Endothelial cell of hepatic sinusoid (primary cell): ENCODE measurements at regions not wholly inside any gene's neighbourhood (a gene's known extent, or its start where the extent isn't known, plus 50 kb on each side); places are given as distances from the start of the nearest gene placed in this dataset.

Source experiments
- in situ Hi-C: cut with HindIII; loops from 2 replicates; pipeline ENCODE4 v1.10.0; 2017; ENCODE audit warnings: low sequenced_read_pairs

DNA sequence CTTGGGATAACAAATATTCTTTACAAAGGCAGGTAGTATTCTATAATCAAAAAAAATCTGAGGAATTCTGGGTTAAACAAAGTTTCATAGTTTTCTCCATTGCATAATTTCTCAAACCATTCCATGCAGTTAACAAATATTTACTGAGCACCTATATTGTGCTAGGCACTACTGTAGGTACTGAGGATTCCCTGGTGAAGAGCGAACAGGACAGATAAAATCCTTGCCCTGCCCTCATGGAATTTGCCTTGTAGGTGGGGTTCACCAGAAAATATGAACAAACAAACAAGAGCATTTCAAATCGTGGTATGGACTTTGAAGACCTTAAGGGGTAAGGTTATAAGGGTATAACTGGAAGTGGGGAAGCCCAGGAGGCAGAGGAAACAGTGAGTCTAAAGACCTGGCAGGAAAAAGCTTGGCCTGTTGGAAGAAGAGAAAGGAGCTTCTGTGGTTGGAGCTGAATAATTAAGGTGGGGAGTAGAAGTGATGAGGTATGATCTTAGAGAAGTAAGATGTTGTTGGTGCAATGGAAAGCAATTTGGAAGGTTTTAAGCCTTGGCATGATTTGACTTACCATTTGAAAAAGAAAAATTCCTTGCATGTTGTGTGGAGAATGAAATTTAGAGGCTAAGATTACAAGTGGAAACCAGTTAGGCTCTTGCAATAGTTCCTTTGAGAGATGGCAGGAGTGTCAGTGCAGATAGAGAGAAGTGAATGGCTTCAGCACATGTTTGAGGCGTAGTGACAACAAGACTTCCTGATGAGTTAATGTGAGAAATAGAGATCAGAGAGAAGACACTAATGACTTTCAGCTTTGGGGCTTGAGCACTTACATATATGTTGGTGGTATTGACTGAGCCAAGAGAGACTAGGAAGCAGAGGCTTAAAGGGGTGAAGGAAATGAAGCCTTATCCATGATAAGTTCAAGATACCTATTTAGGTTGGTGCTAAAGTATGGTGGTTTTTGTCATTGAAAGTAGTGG, 55.7 kb upstream of the PICALM start:
- in situ Hi-C loops: no loop called here

- in situ Hi-C loops: no loop called here
Measured at GRCh38 chr11:86122773-86123172, 53.9 kb upstream of the PICALM start.

GRCh38 chr11:86120807-86121206, 51.9 kb upstream of the PICALM start:
- in situ Hi-C loops: no loop called here

DNA sequence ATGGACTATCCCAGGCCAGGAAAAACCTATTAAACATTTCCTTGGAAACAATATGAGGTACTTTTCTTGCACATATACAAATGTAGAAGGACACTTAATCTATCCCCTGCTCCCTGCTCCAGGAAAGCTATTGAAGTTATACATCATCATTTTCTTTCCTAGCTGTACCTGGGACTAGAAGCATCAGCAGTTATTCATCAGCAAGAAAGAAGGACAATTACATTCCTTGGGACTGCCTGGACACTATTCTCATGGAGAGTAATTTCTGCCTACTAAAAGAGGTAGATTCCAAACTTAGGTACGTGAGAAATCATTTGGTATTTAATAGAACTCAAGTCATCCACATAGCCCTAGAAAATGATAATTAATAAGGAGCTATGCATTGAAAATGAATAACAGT, 51.0 kb upstream of the PICALM start:
- in situ Hi-C loops: loop anchor here (5.0 kb wide), 2 partner anchors 42 to 53 kb away; partner anchors contain the start of gene PICALM

GRCh38 chr11:86119077-86119476, 50.2 kb upstream of the PICALM start:
- in situ Hi-C loops: loop anchor here (5.0 kb wide), 2 partner anchors 43 to 52 kb away; partner anchors contain the start of gene PICALM
